NCI-H2029 treated with DMSO at 0.1 percent for 48 hours (cell line): ENCODE measurements at regions not wholly inside any gene's neighbourhood (a gene's known extent, or its start where the extent isn't known, plus 50 kb on each side); places are given as distances from the start of the nearest gene placed in this dataset.

Experiments
- DNase-seq: peaks from one replicate; lab custom pipeline; 2025; lab: John Stamatoyannopoulos, UW

DNA sequence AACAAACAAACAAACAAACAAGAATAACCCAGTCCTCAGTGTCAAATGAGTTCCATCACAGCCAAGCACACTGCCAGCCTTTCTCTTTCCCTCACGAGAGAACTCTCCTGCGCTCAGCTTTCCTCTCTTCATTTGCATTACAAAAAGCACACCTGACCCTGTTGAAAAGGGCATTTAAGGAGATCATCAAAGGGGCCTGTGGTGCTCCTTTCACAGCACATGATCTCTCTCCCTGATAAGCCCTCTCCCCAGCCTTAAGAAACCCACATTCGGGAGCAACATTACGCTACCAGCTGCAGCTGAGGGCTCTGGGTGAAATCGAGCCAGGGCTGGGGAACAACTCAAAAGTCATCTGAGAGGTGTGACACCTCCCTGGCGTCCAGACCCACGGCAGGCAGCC, 165.6 kb upstream of the TMCC3 start:
- DNase-seq = no peak

- no peak for DNase-seq
These were observed 165.1 kb upstream of the TMCC3 start for GRCh38 chr12:94815450-94815849.

GRCh38 chr12:94813314-94813713, 163.0 kb upstream of the TMCC3 start:
- DNase-seq = no peak

DNA sequence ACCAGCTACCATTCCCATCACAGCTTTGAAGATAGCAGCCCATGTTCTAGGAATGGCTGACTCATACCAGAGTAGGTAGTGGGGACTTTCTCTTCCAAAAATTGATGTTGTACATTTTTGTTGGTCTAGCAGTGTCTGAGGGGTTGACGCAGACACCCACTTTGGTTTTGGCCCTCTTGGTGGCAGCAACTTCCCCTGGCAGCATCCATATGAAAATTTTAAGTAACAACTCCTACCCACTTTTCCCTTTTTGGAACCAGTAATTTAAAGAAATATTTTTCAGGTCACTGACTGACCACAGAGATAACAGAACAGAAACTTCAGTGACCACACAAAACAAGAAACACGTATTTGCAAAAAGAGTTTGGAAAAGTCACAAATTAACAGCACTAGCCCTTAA, 162.0 kb upstream of the TMCC3 start:
- no peak for DNase-seq

DNA sequence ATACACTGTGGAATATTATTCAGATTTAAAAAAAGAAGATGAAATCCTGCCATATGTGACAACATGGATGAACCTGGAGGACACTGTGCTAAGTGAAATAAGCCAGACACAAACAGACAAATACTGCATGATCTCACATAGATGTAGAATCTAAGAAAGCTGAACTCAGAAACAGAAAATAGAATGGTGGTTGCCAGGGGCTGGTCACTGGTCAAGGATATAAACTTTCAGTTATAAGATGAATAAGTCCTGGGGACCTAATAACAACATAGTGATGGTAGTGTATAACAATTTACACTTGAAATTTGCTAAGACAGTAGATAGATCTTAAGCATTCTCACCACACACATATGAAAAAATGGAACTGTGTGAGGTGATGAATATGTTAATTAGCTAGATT, 161.3 kb upstream of the TMCC3 start:
- no peak for DNase-seq

- no peak for DNase-seq
These were observed 157.6 kb upstream of the TMCC3 start for GRCh38 chr12:94807951-94808350.

- DNase-seq = no peak
These were observed 156.3 kb upstream of the TMCC3 start for GRCh38 chr12:94806617-94807016.

DNA sequence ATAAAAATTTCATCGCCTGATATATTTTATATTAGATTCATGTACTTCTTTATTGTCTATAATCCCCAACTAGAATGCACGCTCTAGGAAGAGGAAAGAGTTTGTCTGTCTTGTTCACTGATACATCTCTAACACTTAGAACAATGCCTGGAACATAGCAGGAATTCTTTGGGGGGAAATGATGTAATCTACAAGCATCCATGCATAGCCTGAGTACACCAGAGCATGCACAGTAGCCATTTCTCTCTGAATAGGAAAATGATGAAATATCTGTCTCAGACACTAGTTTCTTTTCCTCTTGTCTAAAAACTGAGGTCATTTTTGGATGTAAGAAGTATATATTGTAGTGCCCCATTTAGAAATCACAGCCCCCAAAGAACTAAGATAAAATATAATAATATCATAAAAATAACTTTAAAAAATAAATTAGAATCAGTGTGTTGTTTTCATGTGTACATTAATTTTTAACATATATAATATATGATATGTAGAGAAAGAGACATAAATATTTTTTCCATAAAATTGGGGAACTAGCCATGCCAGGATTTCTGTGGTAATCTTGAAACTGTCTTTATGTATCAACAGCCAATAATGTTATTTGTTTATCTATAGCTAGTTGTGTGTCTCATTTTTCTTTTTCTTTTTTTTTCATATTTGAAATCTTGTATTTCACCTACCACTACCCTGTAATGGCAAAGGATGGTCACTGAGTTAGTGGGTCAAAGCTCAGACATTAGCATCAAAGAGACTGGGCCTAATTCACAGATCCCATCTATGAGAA, 155.6 kb upstream of the TMCC3 start:
- DNase-seq = no peak

DNA sequence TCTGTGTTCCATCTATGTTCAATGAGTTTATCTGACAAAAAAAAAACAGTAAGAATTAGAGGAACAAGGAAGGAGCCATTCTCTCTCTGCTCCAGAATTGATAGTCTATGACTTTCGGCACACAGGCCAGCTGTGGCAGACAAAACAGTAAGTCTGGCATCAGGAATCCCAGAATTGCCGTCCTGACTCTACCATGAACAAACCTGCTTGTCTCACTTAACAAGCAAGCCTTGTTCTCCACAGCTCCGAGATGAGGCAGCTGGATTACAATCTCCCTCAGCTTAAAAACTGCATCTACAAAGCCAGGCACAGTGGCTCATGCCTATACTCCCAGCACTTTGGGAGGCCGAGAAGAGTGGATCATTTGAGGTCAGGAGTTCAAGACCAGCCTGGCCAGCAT, 153.6 kb upstream of the TMCC3 start:
- no peak for DNase-seq

- no peak for DNase-seq
These were observed 152.4 kb upstream of the TMCC3 start for GRCh38 chr12:94802796-94803195.

- no peak for DNase-seq
These were observed 151.4 kb upstream of the TMCC3 start for GRCh38 chr12:94801745-94802144.

GRCh38 chr12:94799136-94799535, 148.8 kb upstream of the TMCC3 start:
- no peak for DNase-seq

DNA sequence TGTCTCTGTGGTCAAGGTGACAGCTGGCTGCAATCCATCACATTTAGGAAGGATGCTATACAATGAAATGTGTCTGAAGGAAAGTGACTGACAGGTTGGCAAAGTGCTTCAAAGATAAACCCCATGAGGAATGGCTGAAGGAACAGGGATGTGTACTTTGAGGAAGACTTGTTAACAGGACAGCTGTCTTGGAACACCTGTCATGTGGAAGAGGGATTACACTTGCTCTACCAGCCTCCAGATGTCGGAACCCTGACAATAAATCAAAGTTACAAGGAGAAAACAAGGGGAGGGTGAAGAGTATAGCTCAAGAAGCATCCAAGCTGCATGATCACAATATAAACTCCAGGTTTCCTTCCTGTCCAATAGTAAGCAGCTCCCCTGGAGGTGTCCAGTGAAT, 147.8 kb upstream of the TMCC3 start:
- no peak for DNase-seq

- DNase-seq = no peak
These were observed 145.2 kb upstream of the TMCC3 start for GRCh38 chr12:94795520-94795919.

GRCh38 chr12:94795044-94795443, 144.7 kb upstream of the TMCC3 start:
- DNase-seq = no peak

DNA sequence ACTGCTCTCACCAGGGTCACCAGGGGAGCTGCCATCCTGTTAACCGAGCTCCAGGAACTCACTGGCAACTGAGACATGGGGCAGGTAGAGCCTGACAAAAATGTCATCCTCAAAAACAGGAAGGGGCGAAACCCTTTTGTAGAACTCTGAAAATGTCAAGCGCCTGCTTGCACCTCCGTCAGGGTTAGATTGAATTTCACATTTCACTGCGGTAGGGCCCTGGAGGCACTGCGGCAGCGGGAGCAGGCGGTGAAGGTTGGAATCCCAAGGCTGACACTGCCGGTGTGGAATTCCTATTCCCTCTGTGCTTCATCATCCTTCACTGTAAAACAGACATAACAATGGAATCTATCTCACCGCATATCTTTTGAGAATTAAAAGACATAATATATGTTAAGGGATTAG, 142.8 kb upstream of the TMCC3 start:
- no peak for DNase-seq

- no peak for DNase-seq
These were observed 142.3 kb upstream of the TMCC3 start for GRCh38 chr12:94792693-94793092.

DNA sequence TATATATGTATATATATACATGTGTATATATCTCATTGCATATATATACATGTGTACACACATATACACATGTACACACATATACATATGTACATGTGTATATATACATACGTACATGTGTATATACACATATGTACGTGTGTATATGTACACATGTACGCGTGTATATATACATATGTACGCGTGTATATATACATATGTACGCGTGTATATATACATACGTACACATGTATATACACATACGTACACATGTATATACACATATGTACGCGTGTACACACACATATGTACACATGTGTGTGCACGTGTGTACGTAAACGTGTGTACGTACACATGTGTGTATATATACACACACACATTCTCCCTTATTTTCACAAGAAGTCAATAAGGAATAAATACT, 141.6 kb upstream of the TMCC3 start:
- no peak for DNase-seq

- DNase-seq = no peak
These were observed 140.5 kb upstream of the TMCC3 start for GRCh38 chr12:94790825-94791224.

GRCh38 chr12:94790370-94790769, 140.0 kb upstream of the TMCC3 start:
- DNase-seq = no peak

DNA sequence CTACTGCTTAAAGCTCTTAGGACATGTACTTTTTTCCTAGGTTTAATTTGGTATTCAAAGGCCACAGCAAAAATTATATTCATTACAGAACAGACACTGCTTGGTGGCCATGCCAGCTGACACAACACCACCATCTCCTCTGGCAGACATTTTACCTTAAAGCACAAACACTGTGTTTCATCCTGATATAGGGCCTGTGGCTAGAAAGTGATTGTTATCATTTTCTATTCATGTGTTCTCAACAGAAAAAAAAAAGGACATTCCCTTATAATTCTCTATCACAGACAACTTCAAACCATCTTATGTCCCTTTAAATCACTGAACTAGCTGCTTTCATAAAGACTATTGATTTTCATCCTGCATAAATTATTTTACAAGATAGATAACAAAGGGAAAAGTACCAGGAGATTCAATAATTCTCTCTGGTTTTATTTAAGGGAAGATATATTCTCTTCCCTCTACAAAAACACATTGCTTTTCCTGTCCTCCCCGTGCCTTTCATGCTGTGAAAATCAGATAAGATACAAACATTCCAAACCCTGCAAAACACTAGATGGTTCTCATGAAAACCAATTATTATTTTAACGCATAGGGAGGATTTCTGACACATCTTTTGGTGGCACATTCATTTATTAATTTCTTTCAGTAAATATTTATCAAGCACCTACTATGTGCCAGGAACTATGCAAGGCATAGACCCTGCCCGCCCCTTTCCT, 139.3 kb upstream of the TMCC3 start:
- DNase-seq = no peak

DNA sequence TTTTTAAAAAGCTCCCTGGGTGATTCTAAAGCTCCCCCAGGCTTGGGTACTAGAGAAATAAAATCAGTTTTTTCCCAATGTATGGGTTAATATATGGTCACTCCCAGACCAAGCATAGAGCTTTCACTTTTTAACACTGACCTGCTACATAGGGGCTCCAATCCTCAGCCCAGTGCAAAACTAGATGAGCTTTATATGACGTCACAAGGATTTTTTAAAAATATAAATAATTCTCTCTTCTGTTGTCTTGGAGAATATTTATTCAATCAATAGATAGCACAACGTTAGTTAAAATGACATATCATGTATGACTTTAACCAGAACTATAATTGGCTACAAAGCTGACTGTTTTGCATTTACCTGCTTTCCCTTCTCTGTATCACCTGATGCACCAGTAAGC, 137.9 kb upstream of the TMCC3 start:
- DNase-seq = no peak

- DNase-seq = no peak
These were observed 136.5 kb upstream of the TMCC3 start for GRCh38 chr12:94786906-94787305.

GRCh38 chr12:94783862-94784261, 133.5 kb upstream of the TMCC3 start:
- DNase-seq = no peak
